Transverse colon (tissue), 4 donors: ENCODE measurements at regions not wholly inside any gene's neighbourhood (a gene's known extent, or its start where the extent isn't known, plus 50 kb on each side); places are given as distances from the start of the nearest gene placed in this dataset.

Source experiments
- POLR2AphosphoS5 ChIP-seq, 3 donors: sonication (generic); formaldehyde crosslinking; IDR thresholded peaks; one replicate each; pipeline ENCODE4 v1.6.1; 2016; ENCODE audit warnings: antibody characterized with exemption in 3 of 3
- TF ChIP-seq, protein P1 (sequence below), 5 experiments: fragments of 200-600 bp in 3 of 5; fragments of 450-650 bp in 2 of 5; sonication (generic) in 3 of 5; IDR thresholded peaks; 1 replicate in 2 of 5; 2 replicates in 3 of 5; pipeline ENCODE4 v1.5.1; 2016 to 2017; ENCODE audit warnings: antibody characterized with exemption in 5 of 5, inconsistent platforms in 3 of 5, mild to moderate bottlenecking in 2 of 5, moderate library complexity in 1 of 5

DNA sequence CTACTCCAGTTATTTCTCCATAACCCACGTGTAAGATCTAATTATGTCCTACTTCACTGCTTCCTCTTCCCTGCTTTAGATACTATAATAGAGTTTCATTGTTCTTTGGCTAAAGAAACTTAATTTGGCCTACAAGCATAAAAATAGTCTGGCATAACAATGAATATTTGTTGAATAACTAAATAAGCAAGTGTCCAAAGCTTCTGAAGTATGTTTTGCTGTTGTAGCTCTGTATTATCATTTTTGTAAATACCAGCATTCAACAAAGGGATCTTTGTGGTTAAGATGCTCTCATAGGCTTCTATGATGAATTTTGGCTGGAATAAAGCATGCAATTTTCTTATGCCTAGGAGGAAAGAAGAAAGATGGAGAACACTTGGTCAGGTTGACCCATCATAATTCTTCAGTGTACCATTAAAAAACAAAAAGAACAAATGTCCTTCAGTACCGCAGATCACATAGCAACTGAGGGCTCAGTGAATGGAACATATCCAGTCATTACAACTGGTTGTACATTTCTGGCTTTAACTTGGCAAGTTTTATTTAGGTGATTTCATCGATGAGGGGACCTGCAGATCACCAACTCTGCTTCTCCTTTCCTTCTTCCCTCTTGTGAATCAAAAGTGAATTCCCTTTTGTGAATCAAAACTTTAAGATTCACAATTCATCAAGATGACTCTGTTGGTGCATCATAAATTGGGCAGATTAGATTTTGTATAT lies 465.9 kb upstream of the TGFBR2 start:
- no peak for TF ChIP-seq POLR2AphosphoS5 (IDR thresholded peaks at IDR 0.05)
- TF ChIP-seq, protein P1, sequence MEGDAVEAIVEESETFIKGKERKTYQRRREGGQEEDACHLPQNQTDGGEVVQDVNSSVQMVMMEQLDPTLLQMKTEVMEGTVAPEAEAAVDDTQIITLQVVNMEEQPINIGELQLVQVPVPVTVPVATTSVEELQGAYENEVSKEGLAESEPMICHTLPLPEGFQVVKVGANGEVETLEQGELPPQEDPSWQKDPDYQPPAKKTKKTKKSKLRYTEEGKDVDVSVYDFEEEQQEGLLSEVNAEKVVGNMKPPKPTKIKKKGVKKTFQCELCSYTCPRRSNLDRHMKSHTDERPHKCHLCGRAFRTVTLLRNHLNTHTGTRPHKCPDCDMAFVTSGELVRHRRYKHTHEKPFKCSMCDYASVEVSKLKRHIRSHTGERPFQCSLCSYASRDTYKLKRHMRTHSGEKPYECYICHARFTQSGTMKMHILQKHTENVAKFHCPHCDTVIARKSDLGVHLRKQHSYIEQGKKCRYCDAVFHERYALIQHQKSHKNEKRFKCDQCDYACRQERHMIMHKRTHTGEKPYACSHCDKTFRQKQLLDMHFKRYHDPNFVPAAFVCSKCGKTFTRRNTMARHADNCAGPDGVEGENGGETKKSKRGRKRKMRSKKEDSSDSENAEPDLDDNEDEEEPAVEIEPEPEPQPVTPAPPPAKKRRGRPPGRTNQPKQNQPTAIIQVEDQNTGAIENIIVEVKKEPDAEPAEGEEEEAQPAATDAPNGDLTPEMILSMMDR (IDR thresholded peaks at IDR 0.05), result no peak
